ENCODE measurements at regions not wholly inside any gene's neighbourhood (a gene's known extent, or its start where the extent isn't known, plus 50 kb on each side); places are given as distances from the start of the nearest gene placed in this dataset.

Small RNA genes lying in the stretch of these regions (small RNA-seq; reads per million reads assigned to genes)
- 0 reads per million in 4 donors for gene RF00019

Data from stomach (tissue), 4 donors.